Heart left ventricle (tissue), 13 donors: ENCODE measurements at regions not wholly inside any gene's neighbourhood (a gene's known extent, or its start where the extent isn't known, plus 50 kb on each side); places are given as distances from the start of the nearest gene placed in this dataset.
A peak's percentile ranks its signal among the peaks of the same experiment; 100 is the strongest.

ENCODE experiments used
- POLR2A ChIP-seq, 2 donors: fragments of 450-650 bp; IDR thresholded peaks; one replicate each; pipeline ENCODE4 v1.6.1; 2017; ENCODE audit warnings: antibody characterized with exemption in 2 of 2, mild to moderate bottlenecking in 2 of 2, moderate library complexity in 2 of 2
- TF ChIP-seq, protein P1 (sequence below), 12 donors: fragments of 200-600 bp; sonication (generic) in 4 of 12; IDR thresholded peaks; one replicate each; pipeline versions ENCODE4 v1.5.0 to v1.8.0; 2018 to 2022; ENCODE audit warnings: antibody characterized with exemption in 12 of 12, mild to moderate bottlenecking in 5 of 12
- donor health status: ischemic (EF 13 %, LVEDD 7.1; RV severe dilation, severe dysfunction).
- donor health status: DM: no; HTN: yes; CAD: no.
- donor health status: DM: no; HTN: no; CAD: no.
- donor health status: ischemic (EF 25% LVEDD 6.9; RV normal size, moderate dysfunction).
- donor health status: ischemic (EF 25% LVEDD 5.7; RV mildly dilated, moderate dysfunction).
- donor health status: ischemic (EF 35%, LVEDD 5.7; RV mildly dilated, moderate dysfunction).
- donor health status: nonischemic (EF 11% LVEDD 7.7; RV severe dilation, severe dysfunction).
- donor health status: DM: yes; HTN: yes; CAD: no.
- donor health status: PGD.
- donor health status: ischemic (EF 29% LVEDD 5.4; RV normal size, mild dysfunction).
- donor health status: nonischemic (EF 23%, LVEDD 6.1; RV moderate dilation, normal function).

DNA sequence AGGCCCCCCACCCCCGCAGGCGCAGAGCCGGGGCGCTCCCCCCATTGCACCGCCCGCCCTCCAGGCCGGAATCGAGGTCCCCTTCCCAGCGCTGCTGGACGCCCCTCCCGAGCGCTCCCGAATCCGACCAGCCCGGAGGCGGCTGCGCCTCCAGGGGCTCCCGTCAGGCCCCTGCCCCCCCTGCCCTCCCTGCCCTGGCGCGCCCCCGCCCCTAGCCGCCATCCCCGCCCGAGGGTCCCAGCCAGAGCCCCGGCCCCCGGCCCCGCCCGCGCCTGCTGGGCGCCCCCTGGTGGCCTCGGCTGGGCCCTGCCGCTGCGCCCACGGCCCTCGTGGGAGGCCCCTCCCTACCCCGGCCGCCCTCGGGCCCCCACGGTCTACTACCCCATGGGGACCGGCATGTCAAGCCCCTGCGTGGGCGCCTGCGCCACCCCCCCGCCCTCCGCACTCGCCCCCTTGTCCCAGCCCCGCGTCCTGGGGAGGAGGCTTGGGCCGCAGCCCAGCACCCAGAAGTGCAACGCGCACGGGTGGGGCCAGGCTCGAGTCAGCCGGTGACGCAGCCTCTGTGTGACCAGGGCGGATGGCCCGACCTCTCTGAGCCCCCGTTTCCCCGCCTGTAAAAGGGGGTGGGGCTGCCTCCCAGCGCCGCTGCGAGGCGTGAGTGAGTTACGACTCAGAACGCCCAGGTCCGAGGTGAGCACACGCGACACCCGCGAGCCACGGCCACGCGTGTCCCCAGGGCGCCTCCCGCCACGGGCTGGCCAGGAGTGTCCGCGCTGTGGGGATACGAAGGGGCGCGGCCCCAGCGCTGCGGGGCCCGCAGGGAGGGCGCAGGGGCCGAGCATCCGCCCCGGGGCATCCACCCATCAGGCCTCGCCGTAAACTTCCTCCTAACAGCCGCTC, 104.9 kb downstream of the FAM53A start:
- TF ChIP-seq, protein P1, sequence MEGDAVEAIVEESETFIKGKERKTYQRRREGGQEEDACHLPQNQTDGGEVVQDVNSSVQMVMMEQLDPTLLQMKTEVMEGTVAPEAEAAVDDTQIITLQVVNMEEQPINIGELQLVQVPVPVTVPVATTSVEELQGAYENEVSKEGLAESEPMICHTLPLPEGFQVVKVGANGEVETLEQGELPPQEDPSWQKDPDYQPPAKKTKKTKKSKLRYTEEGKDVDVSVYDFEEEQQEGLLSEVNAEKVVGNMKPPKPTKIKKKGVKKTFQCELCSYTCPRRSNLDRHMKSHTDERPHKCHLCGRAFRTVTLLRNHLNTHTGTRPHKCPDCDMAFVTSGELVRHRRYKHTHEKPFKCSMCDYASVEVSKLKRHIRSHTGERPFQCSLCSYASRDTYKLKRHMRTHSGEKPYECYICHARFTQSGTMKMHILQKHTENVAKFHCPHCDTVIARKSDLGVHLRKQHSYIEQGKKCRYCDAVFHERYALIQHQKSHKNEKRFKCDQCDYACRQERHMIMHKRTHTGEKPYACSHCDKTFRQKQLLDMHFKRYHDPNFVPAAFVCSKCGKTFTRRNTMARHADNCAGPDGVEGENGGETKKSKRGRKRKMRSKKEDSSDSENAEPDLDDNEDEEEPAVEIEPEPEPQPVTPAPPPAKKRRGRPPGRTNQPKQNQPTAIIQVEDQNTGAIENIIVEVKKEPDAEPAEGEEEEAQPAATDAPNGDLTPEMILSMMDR (IDR thresholded peaks at IDR 0.05), result peak; percentile 41 to 83 (median 68)
- peak in 1 of 2 donors; percentile 31 for TF ChIP-seq POLR2A (IDR thresholded peaks at IDR 0.05)
